Tibial artery (tissue), 4 donors: ENCODE measurements at regions not wholly inside any gene's neighbourhood (a gene's known extent, or its start where the extent isn't known, plus 50 kb on each side); places are given as distances from the start of the nearest gene placed in this dataset.

Source experiments
- DNase-seq, 2 donors: peaks; one replicate each; pipeline ENCODE4 v3.0.0-alpha.2; 2019
- H3K27ac ChIP-seq, 2 donors: fragments of 200-600 bp; sonication (generic) in 1 of 2; 1 replicate in 1 of 2; 2 replicates in 1 of 2; pipeline ENCODE4 v1.5.1; 2018 to 2019; ENCODE audit warnings: mild to moderate bottlenecking in 1 of 2
- H3K27me3 ChIP-seq, 2 donors: fragments of 200-600 bp; sonication (generic) in 1 of 2; one replicate each; pipeline versions ENCODE4 v1.5.1 to v1.6.0; 2016 to 2019
- H3K36me3 ChIP-seq, 3 donors: fragments of 200-600 bp; sonication (generic) in 2 of 3; one replicate each; pipeline ENCODE4 v1.5.1; 2016 to 2019; ENCODE audit warnings: mild to moderate bottlenecking in 2 of 3
- H3K4me1 ChIP-seq, 4 donors: fragments of 200-600 bp; sonication (generic) in 2 of 4; 1 replicate in 3 of 4; 2 replicates in 1 of 4; pipeline ENCODE4 v1.5.1; 2016 to 2019
- H3K4me3 ChIP-seq, 2 donors: fragments of 200-600 bp; sonication (generic) in 1 of 2; 1 replicate in 1 of 2; 2 replicates in 1 of 2; pipeline ENCODE4 v1.5.1; 2018 to 2019; ENCODE audit warnings: mild to moderate bottlenecking in 2 of 2
- H3K9me3 ChIP-seq, 3 donors: fragments of 200-600 bp; sonication (generic) in 1 of 3; one replicate each; pipeline ENCODE4 v1.5.1; 2016 to 2019
- intact Hi-C: fragments of 100-400 bp; cut with DNase I; formaldehyde crosslinking; loops from one replicate; pipeline ENCODE4 v1.15.0; 2023; ENCODE audit warnings: low total_unique reads
- TF ChIP-seq, protein P1 (sequence below), 2 experiments: fragments of 200-600 bp in 1 of 2; fragments of 450-650 bp in 1 of 2; IDR thresholded peaks; one replicate each; pipeline ENCODE4 v1.5.1; 2017 to 2019; ENCODE audit warnings: antibody characterized with exemption in 2 of 2, mild to moderate bottlenecking in 1 of 2, moderate library complexity in 1 of 2

DNA sequence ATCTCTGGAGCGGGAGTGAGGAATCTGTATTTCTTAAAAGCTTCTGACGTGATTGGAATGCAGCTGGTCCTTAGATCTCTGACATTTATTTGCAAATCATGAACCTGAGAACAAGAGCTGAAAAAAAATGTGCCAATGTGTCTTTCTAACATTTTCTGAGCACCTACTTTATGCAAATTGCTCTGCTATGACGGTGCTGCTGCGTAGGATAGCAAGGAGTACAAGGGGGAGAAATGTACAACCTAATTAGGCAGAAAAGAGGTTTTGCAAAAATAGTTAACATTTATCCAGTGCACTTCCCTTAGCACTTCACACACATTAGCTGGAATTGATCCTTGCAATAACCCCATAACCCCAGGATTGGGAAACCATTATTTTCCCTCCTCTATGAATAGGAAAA is 357.5 kb downstream of the TLE4 start:
- Histone ChIP-seq H3K4me1 (no peaks in the 10 kb centered on the region), H3K36me3 (no peaks in the 10 kb centered on the region), H3K4me3 (no peak overlapping the region), H3K27ac (no peak overlapping the region), H3K9me3 (no peaks in the 10 kb centered on the region), H3K27me3 (no peaks in the 10 kb centered on the region)
- intact Hi-C loops: no loop called here
- no peak for DNase-seq
- TF ChIP-seq, protein P1, sequence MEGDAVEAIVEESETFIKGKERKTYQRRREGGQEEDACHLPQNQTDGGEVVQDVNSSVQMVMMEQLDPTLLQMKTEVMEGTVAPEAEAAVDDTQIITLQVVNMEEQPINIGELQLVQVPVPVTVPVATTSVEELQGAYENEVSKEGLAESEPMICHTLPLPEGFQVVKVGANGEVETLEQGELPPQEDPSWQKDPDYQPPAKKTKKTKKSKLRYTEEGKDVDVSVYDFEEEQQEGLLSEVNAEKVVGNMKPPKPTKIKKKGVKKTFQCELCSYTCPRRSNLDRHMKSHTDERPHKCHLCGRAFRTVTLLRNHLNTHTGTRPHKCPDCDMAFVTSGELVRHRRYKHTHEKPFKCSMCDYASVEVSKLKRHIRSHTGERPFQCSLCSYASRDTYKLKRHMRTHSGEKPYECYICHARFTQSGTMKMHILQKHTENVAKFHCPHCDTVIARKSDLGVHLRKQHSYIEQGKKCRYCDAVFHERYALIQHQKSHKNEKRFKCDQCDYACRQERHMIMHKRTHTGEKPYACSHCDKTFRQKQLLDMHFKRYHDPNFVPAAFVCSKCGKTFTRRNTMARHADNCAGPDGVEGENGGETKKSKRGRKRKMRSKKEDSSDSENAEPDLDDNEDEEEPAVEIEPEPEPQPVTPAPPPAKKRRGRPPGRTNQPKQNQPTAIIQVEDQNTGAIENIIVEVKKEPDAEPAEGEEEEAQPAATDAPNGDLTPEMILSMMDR (IDR thresholded peaks at IDR 0.05): no peak

DNA sequence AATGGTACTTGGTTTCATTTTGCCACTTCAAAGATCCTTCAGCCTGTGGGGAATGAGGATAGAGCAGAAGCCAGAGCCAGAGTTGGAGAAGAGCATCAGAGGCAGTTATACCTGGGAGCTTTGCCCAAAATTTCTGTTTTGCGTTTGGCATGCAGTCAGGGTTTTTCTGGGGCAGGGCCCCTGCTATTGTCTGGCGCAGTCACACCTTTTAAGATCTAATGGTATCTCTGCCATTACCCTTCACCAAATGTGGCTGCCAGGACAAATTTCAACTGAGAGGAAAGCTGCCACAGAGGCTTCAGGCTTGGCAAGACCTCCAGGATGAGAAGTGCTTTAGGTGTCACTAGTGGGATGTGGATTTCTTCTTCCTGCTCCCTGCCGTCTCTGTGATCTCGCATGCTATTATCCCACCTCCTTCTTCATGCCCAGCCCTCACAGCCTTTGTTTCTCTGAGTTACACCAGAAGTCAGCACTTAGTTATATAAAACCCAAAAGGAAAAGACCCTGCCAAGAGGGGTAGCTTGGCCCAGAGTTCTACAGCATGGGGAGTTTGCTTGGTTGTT is 357.0 kb downstream of the TLE4 start:
- Histone ChIP-seq H3K36me3 (no peaks in the 10 kb centered on the region), H3K4me1 (no peaks in the 10 kb centered on the region), H3K4me3 (no peak overlapping the region), H3K27me3 (no peaks in the 10 kb centered on the region), H3K27ac (no peak overlapping the region), H3K9me3 (no peaks in the 10 kb centered on the region)
- DNase-seq: no peak
- intact Hi-C loops: no loop called here
- TF ChIP-seq, protein P1 (IDR thresholded peaks at IDR 0.05): no peak

DNA sequence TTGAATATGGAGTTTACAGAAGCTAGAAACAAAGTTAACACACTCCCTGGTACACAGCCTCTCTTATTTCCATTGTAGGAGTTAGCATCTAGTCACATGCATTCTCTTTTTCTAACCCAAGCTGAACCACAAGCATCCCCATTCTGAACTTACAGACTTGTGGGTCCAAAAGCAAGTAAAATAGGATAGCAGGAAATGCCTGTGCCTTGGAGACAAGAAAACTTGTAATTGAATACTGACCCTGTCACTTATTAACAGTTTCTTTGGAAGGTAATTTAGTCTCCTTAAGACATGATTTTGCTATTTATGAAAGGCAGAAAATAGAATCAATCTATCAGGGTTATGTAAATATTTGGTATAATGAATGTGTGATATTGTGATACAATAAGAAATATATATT is 353.6 kb downstream of the TLE4 start:
- intact Hi-C loops: no loop called here

DNA sequence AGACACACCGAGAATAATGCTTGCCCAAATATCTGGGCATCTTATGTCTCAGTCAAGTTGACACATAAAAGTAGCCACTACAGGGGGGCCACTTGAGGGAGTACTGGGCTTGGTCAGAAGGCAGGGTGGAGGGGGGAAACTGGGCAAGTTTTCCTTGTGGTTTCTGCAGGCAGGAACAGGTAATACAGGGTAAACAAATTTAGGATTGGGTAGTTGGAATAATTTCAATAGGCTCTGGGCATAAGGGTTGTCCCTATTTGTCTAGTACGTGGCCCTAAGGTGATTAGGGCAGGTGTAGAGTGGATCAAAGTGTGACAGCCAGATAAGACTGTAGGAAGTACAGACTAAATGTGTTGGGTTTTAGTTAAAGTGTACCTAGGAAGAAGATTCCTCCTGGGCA is 353.1 kb downstream of the TLE4 start:
- TF ChIP-seq, protein P1 (IDR thresholded peaks at IDR 0.05): no peak
- H3K9me3 ChIP-seq: no peaks in the 10 kb centered on the region
- no peaks in the 10 kb centered on the region for H3K36me3 ChIP-seq
- intact Hi-C loops: no loop called here
- no peak overlapping the region for H3K4me3 ChIP-seq
- no peak for DNase-seq
- no peaks in the 10 kb centered on the region for H3K4me1 ChIP-seq
- no peaks in the 10 kb centered on the region for H3K27me3 ChIP-seq
- no peak overlapping the region for H3K27ac ChIP-seq

More for the DNA sequence above, 353.6 kb downstream of the TLE4 start:
- no peak overlapping the region for H3K27ac ChIP-seq
- no peaks in the 10 kb centered on the region for H3K4me1 ChIP-seq
- H3K27me3 ChIP-seq: no peaks in the 10 kb centered on the region
- TF ChIP-seq, protein P1 (IDR thresholded peaks at IDR 0.05): no peak
- no peak overlapping the region for H3K4me3 ChIP-seq
- no peaks in the 10 kb centered on the region for H3K9me3 ChIP-seq
- H3K36me3 ChIP-seq: no peaks in the 10 kb centered on the region
- no peak for DNase-seq

DNA sequence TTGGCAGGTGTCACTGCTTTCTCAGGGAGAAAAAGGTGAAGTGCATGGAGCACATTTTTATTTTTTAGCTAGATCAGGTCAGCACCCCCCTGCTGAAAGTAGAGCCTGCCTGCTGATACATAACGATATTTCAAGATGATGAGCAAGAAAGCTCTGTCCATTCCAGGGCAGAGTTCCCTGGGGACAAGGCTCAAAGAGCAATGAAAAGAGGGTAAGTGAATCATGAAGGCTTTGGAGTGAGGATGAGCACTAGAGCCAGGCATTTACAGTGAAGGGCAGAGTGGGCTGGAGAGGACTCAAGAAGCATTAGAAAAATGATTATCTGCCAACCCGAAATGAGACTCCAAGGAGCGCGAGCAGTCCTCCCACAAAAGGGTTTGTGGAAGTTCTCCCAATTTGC is 345.7 kb downstream of the TLE4 start:
- TF ChIP-seq, protein P1 (IDR thresholded peaks at IDR 0.05): no peak
- Histone ChIP-seq H3K27me3 (no peaks in the 10 kb centered on the region), H3K27ac (no peak overlapping the region), H3K36me3 (no peaks in the 10 kb centered on the region), H3K4me1 (no peaks in the 10 kb centered on the region), H3K4me3 (no peak overlapping the region), H3K9me3 (no peaks in the 10 kb centered on the region)
- DNase-seq: no peak
- intact Hi-C loops: no loop called here

DNA sequence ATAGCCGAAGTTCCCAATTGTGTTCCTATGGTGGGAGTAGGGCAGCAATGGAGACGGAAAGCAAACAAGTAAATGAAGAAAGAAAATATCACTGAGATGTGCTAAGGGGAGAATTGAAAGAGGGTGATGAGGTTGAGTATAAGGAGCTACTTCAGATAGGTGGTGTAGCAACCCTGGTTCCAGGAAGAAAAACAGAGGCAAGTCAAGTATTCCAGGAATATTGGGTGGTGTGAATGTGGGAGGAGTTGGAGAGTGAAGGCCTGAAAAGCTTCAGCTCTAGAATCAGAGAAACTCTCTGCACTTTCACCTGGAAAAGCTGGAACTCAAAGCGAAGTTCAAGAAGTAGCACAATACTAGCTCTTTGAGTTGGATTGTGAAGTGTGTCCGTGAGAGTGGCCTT is 342.1 kb downstream of the TLE4 start:
- no peak for DNase-seq
- Histone ChIP-seq H3K36me3 (no peaks in the 10 kb centered on the region), H3K27me3 (no peaks in the 10 kb centered on the region), H3K4me1 (no peaks in the 10 kb centered on the region), H3K4me3 (no peak overlapping the region), H3K27ac (no peak overlapping the region), H3K9me3 (no peaks in the 10 kb centered on the region)
- intact Hi-C loops: no loop called here
- TF ChIP-seq, protein P1 (IDR thresholded peaks at IDR 0.05): no peak
